Posterior vena cava (tissue), 2 donors: ENCODE measurements at regions not wholly inside any gene's neighbourhood (a gene's known extent, or its start where the extent isn't known, plus 50 kb on each side); places are given as distances from the start of the nearest gene placed in this dataset.
"Not testable (repeated sequence)": the region's sequence is repeated elsewhere in the genome, so short reads cannot be mapped to it uniquely, and the experiment has no call there.

Source experiments
- DNase-seq: peaks from one replicate; pipeline ENCODE4 v3.0.0-alpha.2; 2020; ENCODE audit warnings: low spot score
- intact Hi-C, 2 donors: fragments of 100-400 bp; cut with DNase I; formaldehyde crosslinking; loops; one replicate each; pipeline versions ENCODE4 v1.14.1 to v1.14.2; 2022 to 2023
- donor health status: DM: yes; HTN: yes; CAD: no.
- donor health status: DM: yes; HTN: yes; CAD: no.

DNA sequence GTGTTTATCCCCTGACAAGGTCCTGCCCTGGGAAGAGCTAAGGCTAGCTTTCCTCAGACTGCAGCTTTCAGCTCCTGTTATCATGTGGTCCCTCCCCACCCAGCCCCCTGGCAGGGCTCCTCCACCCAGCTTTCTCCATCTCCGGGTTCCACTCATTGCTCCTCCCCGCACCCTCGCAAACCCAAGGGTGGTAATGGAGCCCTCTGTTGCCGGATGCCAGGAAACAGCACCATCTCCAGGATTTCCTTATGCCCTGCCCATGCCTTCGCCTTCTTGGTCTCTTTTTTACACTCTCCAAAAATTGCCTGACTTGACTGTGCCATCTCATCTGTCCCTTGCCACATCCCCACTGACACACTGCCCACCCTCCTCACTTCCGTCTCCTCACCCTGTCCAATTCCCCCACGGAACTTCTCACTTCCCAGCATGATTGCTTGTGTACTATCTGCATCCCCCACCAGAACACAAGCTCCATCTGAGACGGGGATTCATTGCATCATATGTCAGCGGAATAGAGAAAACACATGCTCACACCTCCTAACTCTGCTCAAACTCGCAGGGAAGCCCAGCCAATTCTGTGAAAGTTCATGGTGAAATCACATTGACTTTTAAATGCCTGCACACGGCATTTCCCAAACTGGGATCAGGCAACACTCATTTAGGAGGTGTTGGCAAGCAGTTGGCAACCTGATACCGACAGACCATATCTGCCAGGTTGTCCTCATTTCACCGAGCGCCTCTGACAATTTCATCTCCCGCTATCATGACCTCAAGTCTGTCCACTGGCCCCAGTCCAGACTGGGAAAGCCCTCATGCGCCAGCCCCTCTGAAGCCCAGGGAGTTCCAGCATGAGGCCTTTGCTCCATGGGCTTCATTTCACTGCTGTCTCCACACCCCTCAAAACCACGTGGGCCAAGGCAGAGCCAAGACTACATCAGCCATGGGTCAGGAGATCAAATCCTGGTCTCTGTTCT, 201.1 kb downstream of the MATN1 start:
- peak; percentile 90 for DNase-seq
- intact Hi-C loops, result no loop called here

DNA sequence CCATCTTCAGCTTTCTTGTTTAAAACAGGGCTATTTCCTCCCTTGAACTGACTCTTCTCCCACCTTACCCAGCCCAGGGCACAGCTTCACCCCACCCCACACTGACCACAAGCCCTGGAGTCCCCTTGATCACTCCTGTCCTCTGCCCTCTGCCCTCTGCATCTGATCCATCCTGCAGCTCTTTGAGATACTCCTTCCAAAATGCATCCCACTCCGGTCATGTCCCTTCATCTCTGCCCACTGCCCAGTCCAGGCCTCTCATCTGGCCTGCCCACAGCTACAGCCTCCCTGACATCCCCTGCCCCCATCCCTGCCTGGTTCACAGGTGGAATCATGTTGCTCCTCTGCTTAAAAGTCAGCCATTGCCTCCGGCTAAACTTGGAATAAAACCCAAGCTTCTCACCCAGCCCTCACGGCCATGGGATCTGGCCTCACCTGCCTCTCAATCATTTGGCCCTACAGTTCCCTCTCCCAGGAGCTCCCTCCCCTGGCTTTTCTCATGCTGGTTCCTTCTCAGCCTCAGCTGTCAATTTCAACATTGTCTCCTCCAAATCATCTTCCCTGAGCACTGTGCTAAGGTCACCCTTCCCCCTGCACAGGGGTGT, 202.0 kb downstream of the MATN1 start:
- intact Hi-C loops, result no loop called here
- peak; percentile 51 for DNase-seq

DNA sequence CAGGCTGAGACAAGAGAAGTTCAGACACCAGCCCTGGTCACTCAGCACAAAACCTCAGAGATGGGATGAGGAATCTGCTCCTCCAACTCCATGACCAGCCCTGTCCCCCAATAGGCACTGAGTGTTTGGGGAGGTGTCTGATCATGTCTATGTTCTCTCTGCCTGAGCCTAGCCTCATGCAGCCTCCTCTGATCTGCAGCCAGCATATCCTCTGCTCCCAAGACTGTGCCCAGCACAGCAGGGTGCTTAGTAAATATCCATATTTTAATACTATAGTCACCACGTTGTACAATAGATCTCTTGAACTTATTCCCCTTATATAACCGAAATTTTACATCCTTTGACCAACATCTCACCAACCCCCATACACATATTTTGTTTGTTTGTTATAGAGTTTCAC, 202.9 kb downstream of the MATN1 start:
- DNase-seq, result no peak
- intact Hi-C loops, result no loop called here

DNA sequence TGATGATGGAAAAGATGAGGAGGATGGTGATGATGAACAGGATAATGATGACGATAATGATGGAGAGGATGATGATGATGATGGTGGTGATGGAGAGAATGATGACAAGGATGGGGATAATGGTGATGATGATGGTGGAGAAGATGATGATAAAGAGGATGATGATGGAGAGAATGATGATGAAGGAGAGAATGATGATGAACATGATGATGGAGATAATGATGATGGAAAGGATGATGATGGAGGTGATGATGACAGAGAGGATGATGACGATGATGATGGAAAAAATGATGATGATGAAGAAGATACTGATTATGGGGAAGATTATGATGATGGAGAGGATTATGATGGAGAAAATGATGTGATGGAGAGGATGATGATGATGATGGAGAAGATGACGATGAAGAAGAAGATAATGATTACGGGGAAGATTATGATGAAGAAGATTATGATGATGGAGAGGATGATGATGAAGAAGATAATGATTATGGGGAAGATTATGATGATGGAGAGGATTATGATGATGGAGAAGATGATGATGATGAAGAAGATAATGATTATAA, 204.1 kb downstream of the MATN1 start:
- no peak for DNase-seq
- intact Hi-C loops, result no loop called here

DNA sequence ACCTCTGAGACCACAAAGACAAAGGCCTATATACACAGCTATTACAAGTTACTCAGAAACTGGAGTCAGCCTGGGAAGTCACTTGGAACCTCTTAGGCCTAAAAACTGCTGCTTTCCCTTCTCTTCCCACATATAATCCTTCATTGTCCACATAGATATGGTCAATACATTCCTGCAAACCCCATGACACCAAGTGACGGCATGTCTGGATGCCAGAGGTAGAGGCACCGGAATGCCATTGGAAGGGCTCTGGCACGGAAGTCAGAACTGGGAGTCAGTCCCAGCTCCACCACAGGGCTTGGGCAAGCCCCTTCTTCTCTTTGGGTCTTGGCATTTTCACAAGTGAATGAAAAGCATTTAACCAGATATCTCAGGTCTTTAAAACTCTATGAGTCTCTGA, 204.7 kb downstream of the MATN1 start:
- intact Hi-C loops, result no loop called here
- DNase-seq, result peak; percentile 48

DNA sequence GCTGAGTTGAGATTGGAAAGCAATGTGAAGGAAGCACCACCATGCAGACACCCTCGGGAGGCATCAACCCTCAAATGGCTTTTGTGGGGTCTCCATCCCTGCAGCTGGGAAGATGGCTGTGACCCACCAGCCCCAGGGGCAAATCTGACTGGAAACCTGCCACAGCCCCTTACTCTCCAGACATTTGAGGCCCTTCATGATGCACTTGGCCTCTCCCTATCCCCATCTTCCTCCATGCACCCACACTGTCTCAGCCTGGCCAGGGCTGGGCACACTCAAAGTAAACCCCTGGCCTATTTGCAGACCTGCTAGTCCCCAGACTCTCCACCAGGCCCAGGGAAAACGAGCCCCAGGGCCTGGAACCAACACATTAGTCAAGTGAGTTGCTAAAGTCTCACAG, 205.2 kb downstream of the MATN1 start:
- peak; percentile 65 for DNase-seq
- intact Hi-C loops, result no loop called here

DNA sequence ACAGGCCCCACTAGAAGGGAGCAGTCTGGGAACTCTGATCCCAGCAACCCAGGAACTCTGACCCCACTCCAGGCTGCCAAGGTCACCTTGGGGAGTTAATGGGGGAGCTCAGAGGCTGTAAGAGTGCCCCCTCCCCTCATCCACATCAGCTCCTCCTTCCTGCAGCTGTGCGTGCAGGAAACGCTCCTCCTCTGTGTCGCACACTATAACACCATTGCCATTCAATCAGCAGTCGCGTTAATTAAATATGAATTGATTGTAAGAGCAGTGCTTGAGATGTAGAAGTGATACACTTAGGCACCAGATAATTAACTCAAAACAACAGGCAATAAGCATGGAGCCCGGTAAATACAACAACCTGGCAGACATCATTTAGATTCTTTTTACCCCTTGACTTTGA, 205.7 kb downstream of the MATN1 start:
- DNase-seq, intact Hi-C loops: not testable (repeated sequence)

DNA sequence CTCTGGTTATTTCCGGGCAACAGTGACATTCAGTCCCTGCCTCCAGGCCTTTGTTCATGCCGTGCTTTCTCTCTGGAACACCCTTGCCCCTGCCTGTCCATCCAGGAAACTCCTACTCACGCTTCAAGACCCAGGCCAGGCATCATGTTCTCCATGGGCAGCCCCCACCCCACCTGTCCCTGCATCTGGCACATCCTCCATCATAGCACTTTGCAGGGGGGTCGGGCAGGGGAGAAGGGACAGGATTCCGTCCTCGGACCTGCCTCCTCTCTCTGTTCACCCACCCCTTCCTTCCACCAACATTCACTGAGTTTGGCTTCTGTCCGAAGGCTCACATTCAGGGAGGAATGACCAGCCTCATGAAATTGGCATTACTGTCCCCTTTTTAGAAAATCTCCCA, 206.1 kb downstream of the MATN1 start:
- intact Hi-C loops, result not testable (repeated sequence)
- peak; percentile 32 for DNase-seq

DNA sequence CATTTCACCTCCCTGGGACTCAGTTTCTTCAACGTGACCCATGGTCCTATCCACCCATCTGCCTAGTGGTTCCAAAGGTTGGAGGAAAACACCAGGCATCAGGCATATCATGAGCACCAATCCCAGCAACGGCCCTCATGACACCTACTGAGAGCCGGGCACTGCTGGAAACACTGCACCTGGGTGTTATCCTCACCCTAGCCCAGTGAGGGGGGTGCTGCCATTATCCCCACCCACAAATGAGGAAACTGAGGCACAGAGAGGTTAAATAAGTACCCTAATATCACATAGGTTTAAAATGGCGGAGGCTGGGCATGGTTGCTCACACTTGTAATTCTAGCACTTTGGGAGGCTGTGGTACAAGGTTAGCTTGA, 206.9 kb downstream of the MATN1 start:
- peak; percentile 16 for DNase-seq
- intact Hi-C loops, result no loop called here

DNA sequence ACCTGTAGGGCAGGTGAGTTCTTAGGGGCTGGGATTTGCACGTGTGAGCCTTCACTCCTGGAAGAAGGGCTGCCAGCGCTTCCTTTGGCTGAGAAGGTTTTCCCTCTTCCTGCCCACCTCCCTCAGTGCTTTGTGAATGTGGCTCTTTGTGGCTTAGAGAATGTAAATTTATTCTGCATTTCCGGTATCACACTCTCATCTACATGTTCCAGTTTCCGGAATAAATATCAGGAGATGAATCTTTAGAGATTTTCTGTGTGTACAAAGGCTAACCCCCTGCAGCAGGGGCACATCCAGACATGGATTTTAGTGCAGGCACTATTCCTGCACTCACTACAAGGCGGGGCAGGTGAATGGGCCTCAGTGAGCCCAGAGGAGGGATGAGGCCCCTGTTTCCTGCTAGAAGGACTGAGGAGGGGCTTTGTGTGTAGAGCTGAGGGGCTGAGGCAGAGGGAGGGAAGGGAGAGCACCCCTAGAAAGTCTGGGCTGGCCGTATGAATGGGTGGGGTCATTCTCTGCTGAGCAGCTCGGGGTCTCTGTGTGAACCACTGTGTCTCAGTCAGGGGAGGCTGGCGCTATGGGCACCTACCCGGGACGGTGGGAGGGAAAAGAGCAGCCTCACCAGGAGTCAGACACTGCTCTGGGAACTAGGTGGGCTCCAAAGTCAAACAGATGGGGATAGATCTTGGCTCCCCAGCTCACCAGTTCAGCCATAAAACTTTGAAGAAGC, 207.5 kb downstream of the MATN1 start:
- DNase-seq, result peak; percentile 41
- intact Hi-C loops, result no loop called here

DNA sequence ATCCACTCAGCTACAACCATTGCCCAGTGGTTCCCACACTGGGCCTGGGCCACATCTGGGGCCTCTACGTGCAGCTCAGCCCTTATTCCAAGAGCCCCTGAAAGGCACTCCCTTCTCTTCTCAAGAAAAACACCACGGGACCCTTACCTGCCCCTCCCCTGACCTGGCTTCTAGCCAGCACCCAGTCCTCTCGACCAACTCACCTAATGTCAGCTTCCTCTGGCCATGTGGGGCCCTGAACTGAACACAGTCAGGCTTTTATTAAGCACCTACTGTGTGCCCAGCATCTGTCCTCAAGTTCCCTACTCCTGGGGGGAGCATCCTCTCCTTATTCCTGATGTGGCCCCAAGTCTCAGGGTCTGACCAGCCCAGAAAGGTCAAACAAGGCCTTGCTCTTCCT, 208.4 kb downstream of the MATN1 start:
- peak; percentile 30 for DNase-seq
- intact Hi-C loops, result no loop called here

DNA sequence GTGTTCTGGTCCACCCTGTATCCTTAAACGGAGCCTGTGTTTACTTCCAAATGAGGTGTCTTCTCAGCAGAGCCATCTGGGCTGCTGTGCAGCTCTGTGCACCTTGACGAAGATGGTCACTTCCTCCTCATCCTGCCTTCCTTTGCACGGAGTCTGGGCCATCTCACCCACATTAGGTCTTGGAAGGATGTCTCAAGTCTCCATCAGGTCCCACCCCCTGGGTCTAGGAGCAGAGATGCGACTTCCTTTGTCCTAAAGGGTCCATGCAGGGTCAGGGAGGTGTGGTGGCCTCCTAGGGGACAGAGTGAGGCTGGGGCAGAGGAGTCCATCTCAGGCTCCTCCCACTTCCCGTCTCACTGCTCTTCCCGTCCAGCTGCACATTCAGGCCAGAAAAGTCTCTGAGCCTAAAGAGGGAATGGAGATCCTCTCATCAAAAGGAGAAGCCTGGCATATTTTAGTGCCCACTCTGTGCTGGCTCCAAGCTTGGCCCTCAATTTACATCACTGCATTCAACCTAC, 209.2 kb downstream of the MATN1 start:
- peak; percentile 42 for DNase-seq
- intact Hi-C loops, result no loop called here

DNA sequence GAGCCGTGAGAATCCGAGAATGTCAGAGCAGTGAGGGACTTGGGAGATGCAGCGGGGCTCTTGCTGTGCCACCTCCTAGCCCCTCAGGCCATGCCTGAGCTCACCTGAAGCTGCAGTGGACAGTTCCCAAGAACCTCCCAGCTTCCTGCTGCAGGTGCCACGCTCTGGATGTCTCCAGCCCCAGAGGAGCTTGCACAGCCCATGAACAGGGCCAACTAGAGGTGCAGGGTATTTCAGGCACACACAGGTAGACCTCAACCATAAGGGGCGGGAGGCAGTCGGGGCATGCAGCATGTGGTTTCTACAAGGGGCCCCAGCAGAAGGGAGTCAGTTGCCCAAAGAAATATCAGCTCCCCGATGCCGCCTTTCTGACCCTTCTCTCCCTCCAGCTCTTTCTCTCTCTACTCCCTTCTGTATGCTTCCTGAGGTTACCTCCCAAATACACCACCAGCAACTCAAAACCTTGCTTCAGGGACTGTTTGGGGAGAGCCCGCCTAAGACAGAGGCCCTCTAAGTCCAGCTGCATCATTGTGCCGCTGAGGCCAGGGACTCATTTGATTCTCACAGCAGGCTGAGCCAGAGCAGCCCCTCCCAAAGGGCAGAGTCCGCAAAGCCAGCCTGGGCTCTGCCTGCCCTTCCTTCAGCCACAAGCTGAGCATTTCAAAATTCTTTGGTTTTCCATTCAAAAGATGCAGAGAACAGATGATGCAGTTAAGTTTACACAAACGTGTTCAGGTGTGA, 209.8 kb downstream of the MATN1 start:
- intact Hi-C loops, result no loop called here
- peak; percentile 38 for DNase-seq

DNA sequence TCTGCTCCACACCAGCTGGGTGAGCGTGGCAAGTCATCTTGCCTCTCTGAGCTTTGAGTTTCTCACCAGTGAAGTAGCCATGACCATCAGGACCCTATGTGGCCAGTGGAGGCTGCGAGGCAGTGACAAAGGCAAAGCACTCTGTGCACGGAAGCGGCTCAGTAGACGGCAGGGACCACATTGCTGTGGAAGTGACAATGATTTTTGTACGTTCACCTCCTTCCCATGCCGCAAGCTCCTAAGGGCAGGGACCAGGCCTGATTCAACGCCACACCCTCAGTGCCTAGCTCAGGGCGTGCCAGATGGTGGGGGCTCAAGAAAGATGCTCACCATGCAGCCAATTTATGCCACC, 210.5 kb downstream of the MATN1 start:
- DNase-seq, result no peak
- intact Hi-C loops, result no loop called here

DNA sequence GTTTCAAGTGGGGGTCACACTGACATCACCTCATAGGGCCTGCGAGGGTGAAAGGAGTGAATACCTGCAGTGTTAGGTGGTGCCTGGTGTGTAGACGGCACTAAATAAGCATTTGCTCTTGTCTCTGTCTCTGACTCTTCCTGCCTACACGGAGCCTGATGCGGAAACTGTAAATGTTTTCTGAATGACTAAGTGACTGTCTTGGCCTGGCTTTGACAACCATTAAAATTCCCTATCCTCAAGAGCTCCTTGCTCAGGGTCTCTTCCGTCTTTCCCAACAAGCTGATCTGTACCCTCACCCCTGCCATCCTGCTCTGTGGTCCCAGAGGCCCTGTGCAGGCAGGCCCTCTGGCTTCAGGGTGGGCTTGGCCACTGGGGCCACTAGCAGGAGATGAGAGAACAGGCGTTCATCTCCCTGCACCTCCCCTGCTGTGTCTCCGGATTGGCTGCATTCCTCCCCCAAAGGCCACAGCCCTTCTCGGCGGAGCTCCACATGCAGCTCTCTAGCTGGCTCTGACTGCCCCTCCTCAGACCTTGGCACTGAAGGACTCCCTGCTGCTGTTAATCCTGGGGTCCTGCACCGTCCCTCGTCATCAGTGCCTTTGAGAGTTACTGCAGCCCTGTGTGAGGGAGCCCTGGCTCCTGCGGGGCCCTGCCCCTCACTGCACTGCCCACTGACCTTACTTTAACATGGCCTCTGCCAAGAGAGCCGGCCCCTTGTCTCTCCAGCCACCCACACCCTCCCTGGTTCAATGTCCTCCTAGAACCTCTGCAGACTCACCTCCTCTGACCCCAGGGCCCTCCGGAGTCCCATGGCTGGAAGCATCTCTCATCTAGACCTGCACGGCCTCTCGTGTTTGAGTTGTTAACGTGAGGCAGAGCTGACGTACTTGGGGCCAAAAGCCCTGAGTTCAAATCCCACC, 211.1 kb downstream of the MATN1 start:
- intact Hi-C loops, result no loop called here
- DNase-seq, result no peak

DNA sequence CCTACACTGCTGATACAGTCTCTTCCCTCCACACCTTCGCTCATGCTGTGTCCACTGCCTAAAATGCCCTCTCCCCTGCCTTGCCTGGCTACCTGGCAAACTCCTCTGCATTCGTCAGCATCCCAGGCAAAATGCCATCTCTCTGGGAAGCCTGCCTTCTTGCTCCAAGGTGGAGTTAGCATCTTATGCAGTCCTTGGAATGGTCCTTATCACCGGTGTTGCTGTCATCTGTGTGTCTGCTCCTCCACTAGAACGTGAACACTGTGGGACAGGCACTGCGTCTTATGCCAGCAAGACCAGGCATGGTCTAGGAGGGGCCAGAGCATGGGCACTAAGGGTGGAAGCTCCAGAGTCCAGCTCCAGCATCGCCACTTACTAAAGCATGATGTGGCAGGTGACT, 211.8 kb downstream of the MATN1 start:
- DNase-seq, result no peak

DNA sequence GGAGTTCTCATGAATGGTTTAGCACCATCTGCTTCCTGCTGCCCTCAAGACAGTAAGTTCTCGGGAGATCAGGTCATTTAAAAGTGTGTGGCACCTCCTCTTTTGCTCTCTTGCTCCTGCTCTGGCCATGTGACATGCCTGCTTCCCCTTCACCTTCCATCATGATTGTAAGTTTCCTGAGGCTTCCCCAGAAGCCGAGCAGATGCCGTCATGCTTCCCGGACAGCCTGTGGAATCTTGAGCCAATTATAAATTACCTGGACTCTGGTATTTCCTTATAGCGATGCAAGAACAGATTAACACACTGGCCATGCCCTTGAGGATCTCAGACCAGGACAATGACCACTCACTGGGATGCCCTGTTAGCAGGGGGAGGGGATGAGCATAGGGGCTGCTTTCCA, 212.3 kb downstream of the MATN1 start:
- intact Hi-C loops, result no loop called here
- no peak for DNase-seq

More for the DNA sequence above, 211.8 kb downstream of the MATN1 start:
- intact Hi-C loops, result no loop called here

DNA sequence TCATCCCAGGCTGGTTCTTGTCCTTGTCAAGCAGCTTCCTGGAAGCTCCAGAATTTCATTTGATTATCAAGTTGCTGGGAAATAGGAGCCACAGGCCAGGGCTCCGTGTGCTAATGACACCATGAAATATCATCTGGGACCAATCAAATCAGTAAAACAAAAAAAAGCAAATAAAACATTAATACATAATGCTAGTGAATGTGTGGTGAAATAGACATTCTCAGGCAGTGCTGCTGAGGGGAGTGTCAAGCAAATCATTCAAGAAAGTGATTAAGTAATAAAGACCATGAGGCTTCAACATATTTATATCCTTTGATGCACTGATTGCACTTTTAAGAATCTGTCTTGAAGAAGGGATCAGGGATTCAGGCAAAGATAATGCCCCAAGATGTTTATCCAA, 213.7 kb downstream of the MATN1 start:
- DNase-seq, result no peak

More for the DNA sequence above, 213.7 kb downstream of the MATN1 start:
- intact Hi-C loops, result no loop called here
